NCI-H1930 (cell line): ENCODE measurements at regions not wholly inside any gene's neighbourhood (a gene's known extent, or its start where the extent isn't known, plus 50 kb on each side); places are given as distances from the start of the nearest gene placed in this dataset.
"Not testable (repeated sequence)": the region's sequence is repeated elsewhere in the genome, so short reads cannot be mapped to it uniquely, and the experiment has no call there.

Experiments used
- DNase-seq, 2 experiments: peaks; one replicate each; lab custom pipeline; 2025; lab: John Stamatoyannopoulos, UW

- DNase-seq: no peak
These were observed 358.7 kb upstream of the CTSO start for GRCh38 chr4:156312261-156312847.

GRCh38 chr4:156309031-156309430 lies 355.4 kb upstream of the CTSO start:
- no peak for DNase-seq

- DNase-seq: no peak
These were observed 350.0 kb upstream of the CTSO start for GRCh38 chr4:156303708-156304107.

- no peak for DNase-seq
These were observed 344.6 kb upstream of the CTSO start for GRCh38 chr4:156298230-156298629.

GRCh38 chr4:156295676-156296195 lies 342.1 kb upstream of the CTSO start:
- DNase-seq: no peak

- peak in 1 of 2 experiments; percentile 77 for DNase-seq
These were observed 340.9 kb upstream of the CTSO start for GRCh38 chr4:156294577-156294976.

- DNase-seq: no peak
These were observed 340.1 kb upstream of the CTSO start for GRCh38 chr4:156293657-156294297.

GRCh38 chr4:156291317-156291716 lies 337.7 kb upstream of the CTSO start:
- DNase-seq: no peak

- DNase-seq: no peak
These were observed 337.1 kb upstream of the CTSO start for GRCh38 chr4:156290811-156291210.

- not testable (repeated sequence) for DNase-seq
These were observed 336.4 kb upstream of the CTSO start for GRCh38 chr4:156290026-156290425.

GRCh38 chr4:156280686-156281085 lies 327.0 kb upstream of the CTSO start:
- DNase-seq: no peak

- DNase-seq: no peak
These were observed 311.7 kb upstream of the CTSO start for GRCh38 chr4:156265407-156265806.

- DNase-seq: no peak
These were observed 307.6 kb upstream of the CTSO start for GRCh38 chr4:156261230-156261629.

GRCh38 chr4:156255230-156256007 lies 301.8 kb upstream of the CTSO start:
- peak; percentile 37 to 86 for DNase-seq

GRCh38 chr4:156252358-156252921 lies 298.8 kb upstream of the CTSO start:
- DNase-seq: no peak

GRCh38 chr4:156251373-156252065 lies 297.9 kb upstream of the CTSO start:
- no peak for DNase-seq

GRCh38 chr4:156248917-156249316 lies 295.3 kb upstream of the CTSO start:
- no peak for DNase-seq

GRCh38 chr4:156247470-156247869 lies 293.8 kb upstream of the CTSO start:
- no peak for DNase-seq

- DNase-seq: no peak
These were observed 289.3 kb upstream of the CTSO start for GRCh38 chr4:156243015-156243414.

- no peak for DNase-seq
These were observed 288.7 kb upstream of the CTSO start for GRCh38 chr4:156242390-156242789.

- no peak for DNase-seq
These were observed 288.2 kb upstream of the CTSO start for GRCh38 chr4:156241896-156242295.

GRCh38 chr4:156238171-156238570 lies 284.5 kb upstream of the CTSO start:
- DNase-seq: no peak
